MM.1S (cell line): ENCODE measurements at regions not wholly inside any gene's neighbourhood (a gene's known extent, or its start where the extent isn't known, plus 50 kb on each side); places are given as distances from the start of the nearest gene placed in this dataset.

Experiments used
- DNase-seq: peaks from one replicate; pipeline ENCODE4 v3.0.0-alpha.2; 2015
- H2AFZ ChIP-seq: fragments of 300-600 bp; sonication (generic); 2 replicates; pipeline ENCODE4 v1.6.0; 2016; ENCODE audit warnings: antibody characterized with exemption, low read length
- H3F3A ChIP-seq: fragments of 300-600 bp; sonication (generic); 2 replicates; pipeline ENCODE4 v1.6.1; 2016; ENCODE audit warnings: mild to moderate bottlenecking, antibody characterized with exemption, low read length, moderate library complexity, mixed read lengths; ENCODE audit not compliant: insufficient read depth
- H3K27ac ChIP-seq: fragments of 300-600 bp; sonication (generic); 2 replicates; pipeline ENCODE4 v1.5.1; 2016; ENCODE audit warnings: mild to moderate bottlenecking, low read length
- H3K27me3 ChIP-seq: fragments of 300-600 bp; sonication (generic); replicated peaks from 2 replicates; pipeline ENCODE4 v1.6.0; 2016; ENCODE audit warnings: low read length; ENCODE audit not compliant: insufficient read depth
- H3K36me3 ChIP-seq: fragments of 300-600 bp; sonication (generic); replicated peaks from 2 replicates; pipeline ENCODE4 v1.6.1; 2016; ENCODE audit warnings: mild to moderate bottlenecking, low read length, mixed read lengths; ENCODE audit not compliant: insufficient read depth
- H3K4me1 ChIP-seq: fragments of 300-600 bp; sonication (generic); 2 replicates; pipeline ENCODE4 v1.6.1; 2016; ENCODE audit warnings: low read length, mixed read lengths
- H3K4me2 ChIP-seq: fragments of 300-600 bp; sonication (generic); 2 replicates; pipeline ENCODE4 v1.6.0; 2016; ENCODE audit warnings: low read depth, low read length
- H3K4me3 ChIP-seq: fragments of 300-600 bp; sonication (generic); 2 replicates; pipeline ENCODE4 v1.5.1; 2016; ENCODE audit warnings: low read length, mixed read lengths
- H3K79me2 ChIP-seq: fragments of 300-600 bp; sonication (generic); 2 replicates; pipeline ENCODE4 v1.6.1; 2016; ENCODE audit warnings: mixed run types, low read length, mixed read lengths
- H3K9ac ChIP-seq: fragments of 300-600 bp; sonication (generic); 2 replicates; pipeline ENCODE4 v1.6.1; 2016; ENCODE audit warnings: low read length, mixed read lengths
- H3K9me2 ChIP-seq: fragments of 300-600 bp; sonication (generic); replicated peaks from 2 replicates; pipeline ENCODE4 v1.6.1; 2016; ENCODE audit warnings: mild to moderate bottlenecking, low read length, mixed read lengths; ENCODE audit not compliant: insufficient read depth
- H3K9me3 ChIP-seq: fragments of 300-600 bp; sonication (generic); replicated peaks from 2 replicates; pipeline ENCODE4 v1.6.1; 2016; ENCODE audit warnings: mild to moderate bottlenecking, low read length, mixed read lengths; ENCODE audit not compliant: insufficient read depth
- H4K20me1 ChIP-seq: fragments of 300-600 bp; sonication (generic); 2 replicates; pipeline ENCODE4 v1.6.1; 2016; ENCODE audit warnings: mild to moderate bottlenecking, low read length, moderate library complexity, mixed read lengths; ENCODE audit not compliant: insufficient read depth
- EZH2 ChIP-seq: fragments of 300-600 bp; sonication (generic); optimal IDR thresholded peaks from 2 replicates; pipeline ENCODE3; 2017; ENCODE audit warnings: low read depth, mild to moderate bottlenecking, antibody characterized with exemption, low read length, mixed read lengths
- EZH2phosphoT487 ChIP-seq: fragments of 300-600 bp; sonication (generic); IDR thresholded peaks from 2 replicates; pipeline ENCODE4 v1.6.1; 2018; ENCODE audit warnings: antibody characterized with exemption, low read length
- TF ChIP-seq, protein P1 (sequence below): fragments of 300-600 bp; sonication (generic); IDR thresholded peaks from 2 replicates; pipeline ENCODE4 v1.5.1; 2016; ENCODE audit warnings: antibody characterized with exemption, low read length, mixed read lengths

DNA sequence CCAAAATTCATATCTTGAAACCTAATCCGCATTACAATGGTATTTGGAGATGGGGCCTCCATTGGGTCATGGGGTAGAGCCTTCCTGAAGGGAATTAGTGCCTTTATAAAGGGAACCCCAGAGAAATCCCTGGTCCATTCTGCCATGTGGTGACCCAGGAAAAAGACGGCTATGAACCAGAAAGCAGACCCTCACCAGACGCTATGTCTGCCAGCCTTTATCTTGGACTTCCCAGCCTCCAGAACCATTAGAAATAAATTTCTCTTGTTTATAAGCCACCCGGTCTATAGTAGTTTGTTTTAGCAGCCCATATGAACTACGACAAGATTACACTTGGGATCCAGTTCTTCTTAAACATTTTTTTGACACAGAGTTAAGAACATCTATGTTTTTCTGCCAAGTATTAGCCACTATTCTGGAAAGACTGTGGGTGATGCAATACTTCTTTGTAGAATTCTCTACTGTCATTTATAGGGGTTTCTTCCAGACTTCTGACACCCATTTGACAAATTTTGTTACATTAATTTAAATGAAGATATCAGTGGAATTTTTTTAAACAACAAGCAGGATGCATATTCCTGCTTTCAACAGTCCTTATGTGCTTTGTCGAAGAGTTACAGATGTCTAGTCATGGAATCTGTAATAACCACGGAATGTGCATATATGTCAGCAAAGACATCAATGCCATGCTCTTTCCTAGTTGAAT is 572.4 kb downstream of the NR2F1-AS1 start:
- Histone ChIP-seq H3K9me3 (no peaks in the 10 kb centered on the region), H3K4me3 (no peak overlapping the region), H3K9me2 (no peaks in the 10 kb centered on the region), H3K4me1 (no peaks in the 10 kb centered on the region), H3F3A (no peaks in the 10 kb centered on the region), H3K27ac (no peak overlapping the region), H2AFZ (no peak overlapping the region), H3K4me2 (no peak overlapping the region), H3K9ac (no peak overlapping the region), H4K20me1 (no peaks in the 10 kb centered on the region), H3K27me3 (no peaks in the 10 kb centered on the region), H3K79me2 (no peaks in the 10 kb centered on the region), H3K36me3 (no peaks in the 10 kb centered on the region)
- DNase-seq: no peak
- no peak for TF ChIP-seq EZH2
- TF ChIP-seq EZH2phosphoT487: no peak
- TF ChIP-seq, protein P1, sequence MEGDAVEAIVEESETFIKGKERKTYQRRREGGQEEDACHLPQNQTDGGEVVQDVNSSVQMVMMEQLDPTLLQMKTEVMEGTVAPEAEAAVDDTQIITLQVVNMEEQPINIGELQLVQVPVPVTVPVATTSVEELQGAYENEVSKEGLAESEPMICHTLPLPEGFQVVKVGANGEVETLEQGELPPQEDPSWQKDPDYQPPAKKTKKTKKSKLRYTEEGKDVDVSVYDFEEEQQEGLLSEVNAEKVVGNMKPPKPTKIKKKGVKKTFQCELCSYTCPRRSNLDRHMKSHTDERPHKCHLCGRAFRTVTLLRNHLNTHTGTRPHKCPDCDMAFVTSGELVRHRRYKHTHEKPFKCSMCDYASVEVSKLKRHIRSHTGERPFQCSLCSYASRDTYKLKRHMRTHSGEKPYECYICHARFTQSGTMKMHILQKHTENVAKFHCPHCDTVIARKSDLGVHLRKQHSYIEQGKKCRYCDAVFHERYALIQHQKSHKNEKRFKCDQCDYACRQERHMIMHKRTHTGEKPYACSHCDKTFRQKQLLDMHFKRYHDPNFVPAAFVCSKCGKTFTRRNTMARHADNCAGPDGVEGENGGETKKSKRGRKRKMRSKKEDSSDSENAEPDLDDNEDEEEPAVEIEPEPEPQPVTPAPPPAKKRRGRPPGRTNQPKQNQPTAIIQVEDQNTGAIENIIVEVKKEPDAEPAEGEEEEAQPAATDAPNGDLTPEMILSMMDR: no peak

DNA sequence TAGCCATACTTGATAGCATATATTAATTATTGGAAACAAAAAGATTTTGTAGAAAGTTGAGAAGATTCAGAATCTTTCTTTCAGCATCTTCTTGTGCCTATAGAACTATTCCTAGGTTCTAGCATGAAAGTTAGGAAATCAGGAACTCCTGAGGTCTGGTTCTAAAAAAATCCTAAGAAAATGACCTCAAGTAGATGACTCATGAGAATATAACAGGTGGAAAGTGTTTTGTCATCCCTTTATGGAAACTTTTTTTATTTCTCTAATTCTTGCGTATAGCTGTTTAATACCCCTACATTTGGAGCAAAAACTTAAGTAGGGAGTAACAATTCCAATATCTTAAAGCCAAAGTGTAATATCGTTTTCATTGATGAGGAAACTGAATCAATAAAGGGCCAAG is 574.1 kb downstream of the NR2F1-AS1 start:
- no peaks in the 10 kb centered on the region for H3K27me3 ChIP-seq
- no peaks in the 10 kb centered on the region for H3F3A ChIP-seq
- H3K79me2 ChIP-seq: no peaks in the 10 kb centered on the region
- DNase-seq: no peak
- no peaks in the 10 kb centered on the region for H3K36me3 ChIP-seq
- no peaks in the 10 kb centered on the region for H3K9me2 ChIP-seq
- H3K4me2 ChIP-seq: no peak overlapping the region
- TF ChIP-seq EZH2: no peak
- TF ChIP-seq EZH2phosphoT487: no peak
- TF ChIP-seq, protein P1: no peak
- no peak overlapping the region for H3K27ac ChIP-seq
- no peak overlapping the region for H3K9ac ChIP-seq
- no peaks in the 10 kb centered on the region for H3K4me1 ChIP-seq
- no peak overlapping the region for H3K4me3 ChIP-seq
- H4K20me1 ChIP-seq: no peaks in the 10 kb centered on the region
- H2AFZ ChIP-seq: no peak overlapping the region
- H3K9me3 ChIP-seq: no peaks in the 10 kb centered on the region

DNA sequence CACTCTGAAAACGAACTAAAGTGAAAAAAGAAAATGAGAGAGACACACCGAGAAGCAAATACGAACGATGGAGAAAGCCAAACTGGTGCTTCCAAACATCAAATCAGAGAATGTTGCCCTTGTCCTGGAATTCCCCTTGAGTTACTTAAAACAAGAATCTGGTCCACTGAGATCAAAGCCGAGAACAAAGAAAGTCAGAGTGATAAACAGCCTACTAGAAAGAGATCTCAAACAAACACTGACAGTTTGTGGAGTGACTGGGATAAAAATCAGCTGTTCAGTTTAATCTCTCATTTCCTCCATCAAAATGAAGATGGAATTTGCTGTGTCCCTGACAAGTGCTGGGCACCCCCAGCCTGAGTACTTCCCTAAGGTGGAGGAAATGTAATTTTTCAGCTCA is 582.6 kb downstream of the NR2F1-AS1 start:
- no peaks in the 10 kb centered on the region for H4K20me1 ChIP-seq
- no peaks in the 10 kb centered on the region for H3K36me3 ChIP-seq
- no peak overlapping the region for H3K27ac ChIP-seq
- H3K9me3 ChIP-seq: no peaks in the 10 kb centered on the region
- H3K9me2 ChIP-seq: no peaks in the 10 kb centered on the region
- H3K9ac ChIP-seq: no peak overlapping the region
- no peak overlapping the region for H3K4me2 ChIP-seq
- H3K4me1 ChIP-seq: no peaks in the 10 kb centered on the region
- no peak overlapping the region for H3K4me3 ChIP-seq
- no peaks in the 10 kb centered on the region for H3K79me2 ChIP-seq
- DNase-seq: no peak
- H3K27me3 ChIP-seq: no peaks in the 10 kb centered on the region
- no peak overlapping the region for H2AFZ ChIP-seq
- no peaks in the 10 kb centered on the region for H3F3A ChIP-seq
- TF ChIP-seq EZH2phosphoT487 (no peak), EZH2 (no peak)
- TF ChIP-seq, protein P1: no peak
